CD4-positive, alpha-beta T cell treated with Interferon alpha-2 for 1 hour (primary cell): ENCODE measurements at regions not wholly inside any gene's neighbourhood (a gene's known extent, or its start where the extent isn't known, plus 50 kb on each side); places are given as distances from the start of the nearest gene placed in this dataset.

Source experiments
- DNase-seq, 2 donors: peaks; one replicate each; pipeline ENCODE4 v3.0.0-alpha.2; 2020 to 2022

DNA sequence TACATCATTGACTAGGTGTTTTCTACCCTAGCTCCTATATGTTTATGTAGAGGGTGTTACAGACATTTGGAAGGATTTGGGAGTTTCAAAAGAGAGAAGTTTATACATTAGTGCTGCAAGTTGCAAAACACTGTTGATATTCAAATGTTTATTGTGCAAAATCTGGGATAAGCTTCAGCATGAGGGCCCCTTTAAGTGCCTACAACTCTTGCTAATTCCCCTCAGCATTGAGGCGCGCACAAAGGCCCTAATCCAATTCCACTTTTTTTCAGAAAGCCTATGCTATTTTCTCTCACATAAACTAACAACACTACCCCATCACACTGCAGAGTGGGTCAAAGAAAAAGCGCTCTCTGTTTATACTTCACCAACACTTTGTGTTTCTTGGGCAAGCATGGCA is 208.0 kb downstream of the NR2F2 start:
- no peak for DNase-seq

DNA sequence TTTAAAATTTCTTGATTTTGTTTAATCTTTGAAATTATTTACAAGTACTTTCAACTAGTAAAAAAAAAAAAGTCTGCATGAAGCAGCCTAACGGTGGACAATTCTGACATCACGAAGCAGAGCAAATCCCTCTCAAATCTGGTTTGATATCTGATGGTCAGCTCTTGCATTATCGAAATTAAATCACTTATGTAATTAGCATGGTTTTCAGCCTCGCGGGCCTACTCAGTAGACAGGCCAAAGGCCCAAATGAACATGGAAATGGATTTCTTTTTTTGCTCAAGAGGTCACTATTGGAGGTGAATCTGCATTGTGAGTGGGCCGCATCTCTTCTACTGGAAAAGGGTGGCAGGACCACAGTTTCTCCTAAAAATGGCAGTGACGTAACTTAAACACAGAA is 209.8 kb downstream of the NR2F2 start:
- DNase-seq: no peak

- no peak for DNase-seq
Observed at GRCh38 chr15:96542130-96542770, 211.8 kb downstream of the NR2F2 start.

- no peak for DNase-seq
Observed at GRCh38 chr15:96544162-96544756, 213.8 kb downstream of the NR2F2 start.

- DNase-seq: no peak
Observed at GRCh38 chr15:96549136-96549535, 218.6 kb downstream of the NR2F2 start.

GRCh38 chr15:96551196-96551595 is 220.7 kb downstream of the NR2F2 start:
- no peak for DNase-seq

DNA sequence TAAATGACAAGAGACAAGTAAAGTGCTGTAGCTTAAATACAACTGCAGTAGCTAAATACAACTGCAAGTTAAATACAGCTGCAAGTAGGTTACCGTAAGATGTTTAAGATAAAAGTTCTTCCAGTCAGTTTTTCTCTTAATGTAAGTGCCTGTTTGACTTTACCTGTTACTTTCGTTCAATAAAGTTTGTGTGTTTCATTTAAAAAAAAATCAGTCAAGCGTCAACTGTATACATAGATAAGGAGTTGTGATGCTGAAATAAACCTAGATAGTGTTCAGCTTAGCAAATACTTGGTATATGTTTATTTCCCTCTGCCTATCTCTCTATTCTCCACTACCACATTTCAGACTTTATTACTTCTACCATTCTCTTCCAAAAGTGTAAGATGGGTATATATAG is 221.2 kb downstream of the NR2F2 start:
- no peak for DNase-seq

- no peak for DNase-seq
Observed at GRCh38 chr15:96553006-96553405, 222.5 kb downstream of the NR2F2 start.

GRCh38 chr15:96553451-96553850 is 223.0 kb downstream of the NR2F2 start:
- no peak for DNase-seq

DNA sequence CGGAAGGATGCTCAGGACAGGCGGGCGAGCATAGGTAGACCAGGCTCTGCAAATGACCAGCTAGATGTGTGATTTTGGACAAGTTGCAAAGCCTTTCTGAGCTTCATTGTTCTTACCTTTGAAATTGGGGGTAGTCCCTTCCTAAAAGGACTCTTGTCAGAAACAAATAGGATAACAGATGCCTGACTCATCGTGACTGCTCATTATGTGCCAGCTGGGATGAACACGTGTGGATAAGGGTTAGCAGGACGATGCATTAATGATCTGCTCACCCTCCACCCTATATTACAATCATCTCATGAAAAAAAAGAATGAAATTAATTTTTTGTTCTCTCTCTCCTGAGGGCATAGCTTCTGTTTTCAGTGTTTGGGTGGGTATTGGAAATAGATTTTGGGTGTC is 223.4 kb downstream of the NR2F2 start:
- DNase-seq: no peak

GRCh38 chr15:96554541-96554940 is 224.0 kb downstream of the NR2F2 start:
- no peak for DNase-seq

- no peak for DNase-seq
Observed at GRCh38 chr15:96559087-96559486, 228.6 kb downstream of the NR2F2 start.

DNA sequence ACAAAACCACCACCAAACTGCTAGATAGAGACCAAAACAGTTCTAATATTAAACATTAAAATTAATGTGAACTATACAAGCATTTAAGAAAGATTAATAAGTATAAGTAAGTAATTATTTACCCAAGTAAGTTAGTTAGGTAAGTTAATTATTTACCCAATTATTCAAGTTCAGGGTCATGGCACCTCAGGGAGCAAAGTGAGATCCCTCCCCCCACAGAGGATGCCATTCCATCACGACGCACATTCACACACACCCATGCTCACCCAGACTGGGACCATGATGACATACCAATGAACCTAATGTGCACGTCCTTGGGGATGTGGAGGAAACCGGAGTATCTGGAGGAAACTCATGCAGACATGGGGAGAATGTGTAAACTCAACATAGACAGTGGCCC is 229.1 kb downstream of the NR2F2 start:
- DNase-seq: no peak

- no peak for DNase-seq
Observed at GRCh38 chr15:96560246-96560895, 229.9 kb downstream of the NR2F2 start.

DNA sequence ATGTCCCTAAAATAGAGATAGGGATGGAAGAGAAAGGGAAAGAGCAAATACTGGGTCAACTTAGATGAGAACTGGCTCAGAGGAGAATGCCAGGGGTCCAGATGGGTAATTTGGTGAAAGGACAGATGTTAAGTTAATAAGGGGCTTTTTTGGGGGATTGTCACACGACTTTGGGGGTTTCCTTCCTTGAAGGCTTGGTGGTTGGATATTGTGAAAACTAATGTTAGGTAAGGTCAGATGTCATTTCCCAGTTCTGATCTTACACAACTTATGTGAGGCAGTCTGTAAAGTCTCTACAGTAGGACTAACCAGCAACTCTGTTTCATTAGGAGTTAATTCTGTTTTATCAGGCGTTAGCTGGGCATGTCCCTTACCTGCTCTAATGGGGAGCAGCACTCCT is 231.1 kb downstream of the NR2F2 start:
- no peak for DNase-seq

GRCh38 chr15:96564546-96564945 is 234.0 kb downstream of the NR2F2 start:
- no peak for DNase-seq

DNA sequence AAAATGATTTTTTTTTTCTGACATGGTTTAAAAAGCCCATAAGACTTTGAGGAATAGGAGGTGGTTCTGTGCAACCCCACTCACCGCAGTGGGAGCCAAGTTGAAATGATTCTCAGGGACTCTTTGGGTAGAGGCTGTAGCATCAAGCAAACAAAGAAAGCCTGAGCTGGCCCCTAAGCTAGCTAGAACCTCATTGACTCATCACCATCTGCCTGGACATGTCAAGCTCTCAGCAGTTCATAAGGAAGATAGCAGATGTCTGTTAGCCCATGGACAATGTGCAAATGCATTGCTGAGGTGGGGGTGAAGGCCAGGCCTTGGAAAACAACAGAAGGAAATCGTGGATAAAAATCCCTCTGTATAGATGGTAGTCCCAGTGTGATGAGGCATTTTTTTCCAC is 234.8 kb downstream of the NR2F2 start:
- DNase-seq: no peak

DNA sequence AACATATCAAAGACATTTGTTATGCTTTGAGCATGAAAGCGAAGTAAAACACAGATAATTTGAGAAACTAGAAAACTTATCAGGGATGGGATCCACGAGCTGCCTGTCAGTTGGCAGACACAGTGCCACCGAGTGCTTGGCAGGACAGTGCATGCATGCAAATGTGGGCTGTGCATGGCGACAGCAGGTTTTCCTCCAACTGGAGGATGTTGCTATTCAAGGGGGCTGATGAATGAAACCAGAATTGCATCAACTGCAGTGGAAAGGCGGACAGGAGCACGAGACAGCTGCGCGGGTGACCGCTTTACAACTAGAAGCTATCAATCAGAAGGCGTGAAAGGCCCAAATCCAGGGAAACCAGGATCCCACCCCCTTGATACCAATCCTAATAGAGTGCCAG is 244.3 kb downstream of the NR2F2 start:
- no peak for DNase-seq

DNA sequence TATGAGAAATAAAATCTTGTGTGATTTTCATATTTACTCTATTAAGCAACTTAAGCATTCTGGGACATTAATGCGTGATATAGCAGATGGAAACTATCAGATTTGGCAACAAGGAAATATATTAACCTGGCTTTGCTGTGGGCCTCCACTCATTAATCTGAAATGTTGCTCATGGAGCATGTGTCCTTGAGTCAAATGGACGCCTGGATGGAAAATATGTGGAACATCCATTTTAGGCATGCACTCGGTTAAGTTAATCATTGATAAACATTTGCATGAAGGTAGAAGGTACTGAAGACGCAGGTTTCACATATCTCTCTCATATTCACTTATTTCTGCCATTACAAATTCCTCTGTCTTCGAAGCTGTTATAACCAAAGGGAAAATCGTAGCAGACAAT is 246.1 kb downstream of the NR2F2 start:
- DNase-seq: no peak

DNA sequence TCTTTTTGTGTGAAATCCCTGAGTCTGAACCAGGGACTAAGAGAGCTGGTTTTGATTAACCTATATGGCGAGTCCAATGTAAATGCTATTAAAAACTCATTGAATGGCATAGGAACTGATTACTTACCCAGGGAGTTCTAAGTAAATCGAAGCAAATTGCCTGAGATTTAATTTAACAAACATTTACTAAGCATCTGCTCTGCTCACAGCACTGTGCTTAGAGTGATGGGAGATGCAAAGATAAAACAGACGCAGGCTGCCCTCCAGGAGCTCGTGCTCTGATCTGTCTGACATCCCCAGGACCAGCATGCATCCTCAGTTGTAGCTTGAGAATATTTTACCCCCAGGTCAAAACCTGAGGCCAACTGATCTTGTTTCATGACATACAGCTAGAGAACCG is 247.9 kb downstream of the NR2F2 start:
- DNase-seq: no peak

GRCh38 chr15:96581371-96581770 is 250.9 kb downstream of the NR2F2 start:
- no peak for DNase-seq

- no peak for DNase-seq
Observed at GRCh38 chr15:96582473-96582872, 252.0 kb downstream of the NR2F2 start.

DNA sequence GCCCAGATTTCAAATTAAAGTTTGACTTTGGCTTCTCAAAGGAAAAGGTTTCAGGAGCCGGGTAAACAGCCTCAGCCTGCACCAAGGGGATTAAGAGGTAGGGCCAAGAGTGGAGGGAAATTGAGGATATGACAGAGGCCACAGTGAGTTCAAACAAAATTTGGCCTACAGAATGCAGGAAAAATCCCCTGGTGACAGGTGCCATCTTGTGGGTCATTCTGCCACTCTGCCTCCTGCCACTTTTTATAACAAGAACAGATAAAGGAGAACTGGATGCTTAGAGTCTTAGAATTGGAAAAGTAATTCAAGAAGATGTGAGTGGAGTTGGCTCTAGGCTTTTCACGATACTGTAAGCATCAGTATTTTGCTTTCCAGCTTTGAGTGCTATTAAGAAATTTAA is 253.2 kb downstream of the NR2F2 start:
- DNase-seq: no peak

DNA sequence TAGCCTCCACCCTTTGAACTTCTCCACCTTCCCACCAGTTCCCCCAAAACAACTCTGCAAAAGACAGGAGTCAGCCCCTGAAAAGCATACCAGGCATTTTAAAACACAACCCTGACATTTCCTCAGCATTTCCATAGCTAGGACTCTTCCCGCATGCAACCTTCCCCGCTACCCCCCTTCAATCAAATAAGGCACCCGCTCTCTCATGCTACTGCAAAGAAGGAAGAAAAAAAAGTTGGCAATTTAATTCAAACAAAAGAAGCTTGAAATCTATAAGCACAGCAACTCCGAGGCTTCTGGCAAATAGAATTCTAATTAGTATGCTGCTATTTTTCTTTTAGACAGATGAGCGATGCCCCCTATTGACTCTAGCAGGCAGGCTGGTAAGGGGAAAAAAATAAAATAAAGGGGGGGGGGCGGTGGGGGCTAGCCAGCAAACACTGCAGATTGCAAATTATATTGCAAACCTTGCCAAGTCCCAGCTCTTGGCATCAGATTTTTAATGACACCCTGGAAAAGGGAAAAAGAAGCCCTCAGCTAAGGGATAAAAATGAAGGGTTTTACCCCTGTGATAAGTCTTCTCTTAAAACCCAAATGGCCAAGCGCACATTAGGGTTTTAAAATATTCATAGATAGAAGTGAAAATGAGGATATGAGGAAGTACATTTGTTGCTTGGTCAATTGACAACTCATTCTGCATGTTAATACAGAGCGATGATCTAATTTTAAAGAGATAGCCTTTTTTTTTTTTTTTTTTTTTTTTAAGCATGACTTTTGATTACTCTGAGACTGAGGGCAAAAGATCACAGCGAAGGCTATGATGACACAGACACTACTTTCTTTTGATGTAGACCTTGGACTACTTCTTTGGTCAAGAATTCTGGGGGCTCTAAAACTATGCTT is 255.2 kb downstream of the NR2F2 start:
- DNase-seq: no peak
